Activated naive CD4-positive, alpha-beta T cell treated with anti-CD3 and anti-CD28 coated beads, Interleukin-2, amount 50 U/mL, for 16 hours (primary cell): ENCODE measurements at regions not wholly inside any gene's neighbourhood (a gene's known extent, or its start where the extent isn't known, plus 50 kb on each side); places are given as distances from the start of the nearest gene placed in this dataset.

Source experiments
- DNase-seq: peaks from one replicate; pipeline ENCODE4 v3.0.0-alpha.2; 2020

DNA sequence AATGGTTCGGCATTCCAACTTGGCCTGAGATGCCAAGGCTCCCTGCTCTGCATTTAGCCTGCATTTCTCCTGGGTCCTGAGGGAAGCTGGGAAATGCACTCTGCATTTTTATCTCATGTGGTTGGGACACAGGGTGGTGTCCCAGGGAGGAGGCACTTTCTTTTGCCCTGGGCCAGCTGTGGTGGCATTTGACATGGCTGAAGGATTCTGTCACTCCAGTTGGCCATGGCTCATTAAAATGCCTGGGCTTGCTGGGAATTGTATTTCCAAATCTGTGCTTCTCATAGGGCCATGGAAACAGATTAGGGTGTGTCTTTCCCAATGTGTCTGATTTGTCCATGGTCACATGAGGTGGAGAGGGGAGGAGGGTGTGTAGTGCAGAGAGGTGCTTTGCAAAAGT, 128.3 kb upstream of the RGMA start:
- DNase-seq = no peak

DNA sequence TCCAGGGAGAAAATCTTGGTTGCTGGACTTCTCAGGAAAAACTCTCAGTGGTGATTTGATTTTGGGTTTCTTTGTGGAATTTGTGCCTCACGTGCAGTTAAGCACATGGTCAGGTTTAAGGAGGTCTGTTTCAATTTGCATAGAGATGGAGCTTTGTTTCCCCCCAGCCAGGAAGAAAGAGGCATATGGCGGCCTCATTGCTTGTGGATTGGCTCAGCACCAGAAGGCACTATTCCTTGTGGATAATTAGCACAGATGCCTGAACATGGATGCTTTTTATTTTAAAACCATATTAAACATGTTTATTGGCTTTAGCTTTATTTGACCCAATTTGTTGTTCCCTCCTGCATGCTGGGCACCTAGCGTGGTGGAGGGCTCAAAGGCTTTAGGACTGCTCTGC, 125.1 kb upstream of the RGMA start:
- DNase-seq = no peak

DNA sequence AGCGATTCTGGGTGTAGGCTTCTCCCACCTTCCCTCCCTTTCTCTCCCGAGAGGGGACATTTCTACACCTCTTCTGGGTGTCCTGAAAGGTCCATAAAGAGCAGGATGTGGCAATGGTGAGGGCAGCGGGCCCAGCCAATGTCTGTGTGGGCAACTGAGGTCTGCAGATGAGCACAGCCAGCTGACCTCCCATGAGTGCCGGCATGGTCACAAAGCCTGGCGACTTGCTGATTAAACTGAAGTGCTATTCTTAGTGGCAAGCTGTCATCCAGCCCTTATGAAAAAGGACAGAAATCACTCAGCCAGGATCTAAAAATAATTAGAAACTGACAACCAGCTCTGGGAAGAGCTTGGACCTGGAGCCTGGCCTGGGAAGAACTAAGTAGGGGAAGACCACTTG, 124.3 kb upstream of the RGMA start:
- no peak for DNase-seq

DNA sequence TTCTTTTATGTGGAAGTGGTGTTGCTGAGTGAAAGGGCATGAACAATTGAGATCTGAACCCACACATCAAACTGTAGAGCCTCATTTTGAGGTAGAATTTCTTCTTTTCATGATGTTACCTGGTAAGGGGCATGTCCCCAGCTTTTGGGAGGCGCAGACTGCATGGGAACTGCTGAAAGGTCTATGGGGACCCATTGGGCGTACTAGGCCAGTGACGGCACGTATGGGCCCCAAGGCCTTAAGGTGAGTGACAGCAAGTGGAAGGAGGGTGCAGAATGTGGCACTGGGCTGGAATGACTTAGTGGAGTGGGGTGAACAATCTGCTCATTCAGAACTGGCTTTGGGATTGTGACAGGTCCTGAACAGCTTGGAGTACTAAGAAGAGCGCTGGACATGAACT, 123.6 kb upstream of the RGMA start:
- DNase-seq = no peak

DNA sequence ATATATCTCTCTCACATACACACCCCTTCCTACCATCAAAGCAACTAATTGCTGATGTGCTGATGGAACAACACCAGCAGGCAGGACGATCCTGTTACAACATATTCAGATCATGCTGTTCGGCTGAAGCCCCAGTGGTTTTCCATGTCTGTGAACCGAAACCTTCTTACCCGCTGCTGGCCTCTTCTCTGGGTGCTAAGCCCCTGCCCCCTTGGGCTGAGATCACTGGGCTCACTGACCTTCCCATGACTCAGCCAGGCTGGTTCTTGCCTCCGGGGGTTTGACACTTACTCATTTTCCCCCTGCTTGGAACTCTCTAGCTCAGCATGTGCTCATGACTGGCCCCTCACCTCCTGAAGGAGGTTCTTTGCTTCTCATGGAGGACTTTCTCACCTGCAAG, 122.0 kb upstream of the RGMA start:
- DNase-seq = no peak

DNA sequence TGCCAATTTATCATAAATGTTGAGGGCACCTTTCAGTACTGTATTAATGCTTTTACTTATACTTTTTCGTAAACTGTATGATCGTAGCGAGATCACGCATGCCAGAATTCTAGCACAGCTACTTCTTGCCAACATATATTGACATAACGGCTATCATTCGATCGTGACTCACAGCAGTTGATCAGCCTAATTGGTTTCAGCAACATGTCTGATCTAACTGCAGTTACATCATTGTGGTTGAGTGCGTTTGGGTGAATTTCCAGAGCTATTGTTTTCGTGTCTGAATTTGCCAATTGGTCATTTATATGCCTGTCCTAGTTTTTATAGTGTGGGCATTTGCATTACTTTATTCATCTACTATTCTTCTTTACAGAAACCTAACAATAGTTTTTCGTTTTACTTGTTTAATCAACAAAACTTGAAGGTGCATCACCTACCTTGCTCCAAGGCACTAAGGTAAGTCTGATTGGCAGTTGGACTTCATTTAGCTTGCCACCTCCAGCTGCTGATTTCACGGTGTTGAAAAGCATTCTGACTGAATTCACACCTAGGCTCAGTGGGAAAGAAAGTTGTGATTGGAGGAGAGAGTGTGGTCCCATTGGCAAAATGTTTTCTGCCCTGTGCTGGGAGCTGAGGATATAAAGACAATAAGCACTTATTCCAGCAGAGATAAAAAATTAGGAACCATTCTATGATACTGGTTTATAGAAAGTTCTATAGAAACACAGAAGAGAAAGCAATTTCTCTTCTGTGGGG, 120.9 kb upstream of the RGMA start:
- DNase-seq = no peak

DNA sequence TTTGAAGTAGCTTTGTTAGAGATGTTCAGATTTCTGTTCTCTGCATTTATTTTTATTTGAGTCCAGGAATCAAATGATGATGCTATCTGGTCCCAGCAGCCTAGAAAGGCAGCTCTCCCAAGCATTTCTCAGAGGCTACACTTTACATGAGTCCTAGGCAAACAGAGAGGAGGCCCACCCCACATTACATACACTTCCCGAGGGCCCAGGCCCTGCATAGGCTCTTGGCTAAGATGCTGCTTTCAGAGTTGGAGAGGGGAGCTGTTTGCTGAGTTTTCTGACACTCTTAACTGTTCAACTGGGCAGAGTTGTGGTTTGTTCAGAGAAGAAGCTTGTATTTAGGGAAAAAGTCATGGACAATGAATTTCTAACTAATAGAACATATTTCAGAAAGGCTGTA, 117.9 kb upstream of the RGMA start:
- DNase-seq = no peak

DNA sequence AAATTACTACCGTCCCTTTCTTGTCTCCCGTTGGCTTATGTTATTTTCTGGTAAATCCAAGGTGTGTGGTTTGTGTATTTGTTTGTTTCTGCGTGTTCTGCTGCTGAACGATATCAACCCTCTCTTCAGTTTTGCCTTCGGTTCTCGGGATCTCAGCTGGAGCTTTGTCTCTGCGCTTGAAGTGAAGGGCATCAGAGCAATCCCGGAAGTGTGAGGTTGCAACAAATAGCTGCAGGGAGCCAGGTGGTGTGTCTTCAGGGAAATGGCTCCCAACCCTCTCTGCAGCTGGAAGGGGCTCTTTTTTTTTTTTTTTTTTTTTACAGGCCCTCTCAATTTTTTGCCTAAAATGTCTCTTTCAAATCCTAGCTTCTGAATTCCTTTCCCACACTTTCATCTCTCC, 116.4 kb upstream of the RGMA start:
- no peak for DNase-seq

DNA sequence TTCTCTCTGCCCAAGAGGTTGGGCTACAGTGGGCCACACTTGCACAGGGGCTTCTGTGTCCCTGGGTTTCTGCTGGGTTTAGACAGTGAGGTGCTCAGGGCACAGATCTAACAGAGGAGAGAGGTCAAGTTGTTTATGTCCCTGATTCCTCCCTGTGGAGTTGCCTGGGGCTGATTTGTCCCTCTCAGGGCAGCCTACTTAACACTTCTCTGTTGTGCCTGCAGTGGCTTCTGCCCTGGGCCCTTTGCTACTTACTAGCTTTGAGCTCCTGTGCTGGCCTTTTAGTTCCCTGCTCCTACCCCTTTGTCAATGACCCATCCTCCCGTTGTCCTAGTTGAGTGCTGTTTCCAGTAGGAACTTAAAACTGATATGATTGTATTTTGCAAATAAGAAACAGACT, 114.0 kb upstream of the RGMA start:
- no peak for DNase-seq

DNA sequence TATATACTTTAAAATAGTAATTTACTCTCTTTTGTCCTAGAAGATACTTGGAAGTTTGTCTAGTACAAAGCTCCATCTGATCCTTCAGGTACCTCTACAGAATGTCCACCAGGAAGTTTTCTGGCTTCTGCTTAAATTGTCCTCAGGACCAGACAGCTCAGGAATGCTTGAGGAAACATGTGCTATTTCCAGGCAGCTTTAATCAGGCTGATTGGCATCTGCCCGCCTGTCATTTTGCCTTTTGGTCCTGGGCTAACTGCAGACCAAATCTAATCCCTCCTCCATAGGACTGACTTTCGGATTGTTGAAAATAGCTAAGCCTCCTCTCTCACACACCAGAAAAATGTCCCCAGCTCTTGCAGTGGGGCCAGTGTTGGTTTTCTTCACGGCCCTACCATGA, 113.4 kb upstream of the RGMA start:
- DNase-seq = no peak

DNA sequence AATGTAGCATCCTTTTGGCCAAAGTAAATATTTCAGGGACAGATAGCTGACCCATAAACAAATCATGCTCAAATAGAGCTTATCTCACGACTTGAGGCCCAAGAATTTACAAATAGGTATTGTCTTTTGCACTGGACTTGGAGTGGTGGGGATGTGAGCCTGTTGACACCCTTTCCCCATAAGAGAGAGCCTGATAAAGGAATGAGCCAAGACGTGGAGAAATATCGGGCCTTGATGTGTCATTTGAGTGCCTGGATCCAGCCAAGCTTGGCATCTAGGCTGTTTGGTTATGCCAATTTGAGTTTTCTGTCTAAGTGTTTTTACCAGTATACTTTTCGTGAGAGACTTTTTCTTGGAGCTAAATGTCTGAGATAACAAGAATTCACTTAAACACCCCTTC, 112.9 kb upstream of the RGMA start:
- no peak for DNase-seq

DNA sequence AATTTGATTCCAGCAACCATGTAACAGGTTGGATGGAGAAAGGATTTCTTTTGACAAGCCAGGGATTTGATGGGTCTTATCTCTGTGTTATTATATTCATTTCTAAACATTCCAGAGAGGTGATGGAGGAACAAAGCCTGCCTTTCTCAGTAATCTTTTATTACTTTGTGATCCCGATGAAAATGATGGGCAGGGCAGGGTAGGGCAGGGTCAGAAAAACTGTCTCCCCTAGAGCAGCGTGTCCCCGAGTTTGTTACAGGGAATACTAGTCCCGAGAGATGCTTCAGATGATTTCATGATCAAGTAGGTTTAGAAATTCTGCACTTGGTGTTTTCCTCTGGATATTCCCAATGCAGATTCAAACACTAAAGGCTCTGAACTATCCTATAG, 111.8 kb upstream of the RGMA start:
- DNase-seq = no peak

DNA sequence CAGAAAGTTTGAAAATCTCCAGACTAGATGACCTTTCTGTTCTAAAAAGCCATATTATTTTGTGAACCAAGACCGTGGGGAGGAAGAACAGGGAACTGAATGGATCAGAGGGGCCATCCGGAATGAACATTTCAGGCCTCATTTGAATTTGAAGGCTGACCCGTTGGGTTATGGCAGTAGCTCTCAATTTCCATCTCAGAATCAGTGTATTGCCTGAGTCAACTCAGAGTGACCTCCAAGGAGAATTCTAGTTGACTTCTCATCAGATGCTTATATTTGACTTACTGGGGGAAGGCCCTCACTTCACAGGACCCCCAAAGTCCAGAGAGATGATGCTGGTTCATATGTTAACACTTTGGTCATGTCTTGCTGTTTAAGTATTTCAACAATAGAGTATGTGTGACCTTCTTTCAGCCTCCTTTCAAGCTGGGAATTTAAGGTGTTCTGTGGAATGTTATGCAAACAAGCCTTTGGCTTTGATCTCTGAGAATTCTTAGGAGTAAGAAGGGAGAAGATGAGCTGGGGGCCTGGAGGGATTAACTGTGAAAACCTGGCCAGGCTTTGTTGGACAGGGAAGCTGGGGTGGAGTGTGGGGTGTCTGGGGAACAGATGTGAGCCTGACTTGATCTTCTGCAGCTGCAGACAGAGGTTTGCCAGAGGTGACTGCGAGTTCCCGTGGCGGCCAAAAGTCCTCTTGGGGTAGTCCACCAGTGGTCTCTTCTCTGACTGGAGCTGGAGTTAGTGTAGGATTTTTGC, 111.2 kb upstream of the RGMA start:
- no peak for DNase-seq

DNA sequence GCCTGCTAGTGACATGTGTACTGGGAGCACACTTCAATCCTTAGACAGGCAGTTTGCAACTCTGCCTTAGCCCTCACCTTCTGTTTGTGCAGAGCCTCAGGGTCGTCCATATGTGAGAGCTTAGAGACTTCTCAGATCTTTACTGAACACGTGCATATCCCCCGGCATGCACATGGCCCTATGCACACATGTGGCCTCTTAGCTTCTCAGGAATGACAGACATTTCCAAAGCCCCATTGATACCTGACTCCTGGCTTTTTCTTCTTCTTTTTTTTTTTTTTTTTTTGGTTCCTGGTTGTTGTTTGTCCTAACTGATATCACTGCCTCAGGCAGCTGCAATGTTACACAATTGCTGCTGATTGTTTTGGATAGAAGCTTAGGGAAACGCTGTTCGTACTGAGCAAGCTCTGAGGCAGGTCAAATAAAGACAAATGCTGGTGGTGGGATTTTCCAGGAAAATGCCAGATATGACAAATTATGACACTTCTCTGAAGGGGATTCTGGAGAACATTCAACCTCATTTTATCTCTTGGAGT, 107.2 kb upstream of the RGMA start:
- no peak for DNase-seq

DNA sequence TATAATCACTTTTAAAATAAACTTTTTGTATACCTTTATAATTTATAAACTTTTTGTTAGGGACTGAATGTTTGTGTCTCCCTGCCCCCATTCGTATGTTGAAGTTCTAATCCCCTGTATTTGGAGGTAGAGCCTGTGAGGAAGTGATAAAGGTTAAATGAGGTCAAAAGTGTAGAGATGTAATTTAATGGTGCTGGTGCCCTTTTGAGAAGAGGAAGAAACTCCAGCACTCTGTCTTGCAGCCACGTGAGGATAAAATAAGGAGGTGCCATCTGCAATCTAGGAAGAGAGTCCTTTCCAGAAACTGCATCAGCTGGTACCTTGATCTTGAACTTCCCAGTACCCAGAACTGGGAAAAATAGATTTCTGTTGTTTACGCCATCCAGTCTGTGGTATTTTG, 106.1 kb upstream of the RGMA start:
- no peak for DNase-seq

DNA sequence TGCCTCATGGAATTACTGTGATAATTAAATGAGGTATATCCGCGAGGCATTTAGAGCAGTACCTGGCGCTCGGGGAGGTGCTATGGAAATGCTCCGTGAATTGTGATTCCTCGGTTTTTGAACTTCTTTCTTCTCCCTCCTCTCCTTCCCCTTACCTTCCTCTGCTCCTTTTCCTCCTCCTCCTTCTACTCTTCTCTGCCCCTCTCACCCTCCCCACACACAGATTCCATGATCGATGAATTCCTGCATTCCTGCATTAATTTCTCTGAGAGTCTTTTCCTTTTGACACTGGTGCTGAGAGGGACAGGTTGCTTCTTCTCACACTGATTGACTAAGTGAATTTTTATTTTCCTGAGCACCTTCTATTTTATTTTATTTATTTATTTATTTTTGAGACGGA, 101.2 kb upstream of the RGMA start:
- no peak for DNase-seq

DNA sequence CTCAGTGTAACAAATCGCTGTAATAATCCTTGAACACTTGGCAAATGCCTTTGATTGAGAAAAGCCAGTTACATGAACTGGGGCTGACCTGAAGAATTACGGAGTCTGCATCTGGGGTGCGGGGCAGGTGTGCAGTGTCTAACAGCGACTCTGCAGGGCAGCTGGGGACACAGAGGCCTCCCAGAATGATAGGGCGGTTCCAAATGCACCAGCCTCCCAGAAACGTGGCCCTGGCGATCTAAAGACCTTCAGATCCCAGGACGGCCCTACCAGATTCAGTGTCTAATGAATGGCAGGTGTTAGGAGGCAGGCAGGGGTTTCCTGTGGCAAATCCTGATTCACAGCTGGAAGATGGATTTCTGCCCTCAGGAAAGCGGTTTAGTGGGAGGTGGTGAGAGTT, 100.5 kb upstream of the RGMA start:
- DNase-seq = no peak

DNA sequence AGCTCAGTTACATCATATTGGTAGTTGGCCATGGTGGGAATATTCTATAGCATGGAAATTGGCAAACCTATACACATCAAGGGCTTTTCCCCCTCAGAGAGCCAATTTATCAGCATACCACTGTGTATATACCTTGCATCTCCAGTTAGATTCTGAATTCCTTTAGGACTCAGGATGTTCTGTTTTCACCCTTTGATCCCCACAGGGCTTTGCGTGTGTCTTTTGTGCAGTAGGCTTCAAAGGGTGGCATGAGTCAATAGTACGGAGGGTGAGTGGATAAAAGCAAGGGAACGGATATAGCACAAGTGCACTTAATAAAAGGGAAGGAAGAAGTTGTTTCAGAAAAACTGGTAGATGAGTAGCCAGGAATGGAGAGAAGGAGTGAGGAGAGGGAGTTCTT, 99.2 kb upstream of the RGMA start:
- DNase-seq = no peak

DNA sequence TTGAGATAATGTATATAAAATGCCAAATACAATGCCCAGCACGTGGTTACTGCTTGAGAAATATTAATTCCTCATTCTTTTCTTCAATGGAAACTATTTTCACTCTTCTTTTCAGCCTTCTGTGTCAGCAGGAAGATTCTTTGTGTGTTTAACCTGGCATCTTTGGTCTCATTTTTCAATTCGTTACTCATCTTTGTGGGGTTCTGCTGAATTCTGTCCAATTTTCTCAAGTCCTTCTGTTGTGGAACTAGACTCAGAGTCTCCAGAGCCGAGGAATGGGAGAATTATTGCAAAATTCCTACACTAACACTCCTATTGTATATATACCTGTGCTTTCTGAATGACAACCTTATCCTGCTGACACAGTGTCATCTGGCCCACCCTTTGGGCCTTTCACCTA, 96.8 kb upstream of the RGMA start:
- no peak for DNase-seq

DNA sequence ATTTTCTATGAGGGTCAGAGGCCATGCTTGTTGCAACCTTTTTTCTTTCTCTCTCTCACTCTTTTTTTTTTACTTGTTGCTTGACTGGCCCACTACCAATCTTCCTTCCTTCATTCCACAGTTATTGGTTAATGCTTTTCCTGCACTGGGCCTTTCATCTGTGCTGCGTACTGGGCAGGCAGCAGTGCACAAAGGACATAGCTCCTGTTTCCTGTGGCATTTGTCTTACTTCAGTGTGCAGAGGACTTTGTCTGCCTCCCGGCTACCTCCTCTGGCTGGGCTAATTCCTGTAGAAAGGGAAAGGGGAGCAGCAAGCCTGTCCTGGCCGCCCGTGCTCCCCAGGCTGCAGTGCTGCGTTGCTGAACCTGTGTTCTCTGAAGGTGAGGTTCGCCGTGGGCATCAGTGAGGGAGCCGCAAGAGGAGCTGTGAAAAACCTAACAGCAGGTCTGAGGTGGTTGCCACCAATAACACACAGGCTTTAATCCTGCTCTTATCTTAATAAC, 93.7 kb upstream of the RGMA start:
- DNase-seq = no peak

DNA sequence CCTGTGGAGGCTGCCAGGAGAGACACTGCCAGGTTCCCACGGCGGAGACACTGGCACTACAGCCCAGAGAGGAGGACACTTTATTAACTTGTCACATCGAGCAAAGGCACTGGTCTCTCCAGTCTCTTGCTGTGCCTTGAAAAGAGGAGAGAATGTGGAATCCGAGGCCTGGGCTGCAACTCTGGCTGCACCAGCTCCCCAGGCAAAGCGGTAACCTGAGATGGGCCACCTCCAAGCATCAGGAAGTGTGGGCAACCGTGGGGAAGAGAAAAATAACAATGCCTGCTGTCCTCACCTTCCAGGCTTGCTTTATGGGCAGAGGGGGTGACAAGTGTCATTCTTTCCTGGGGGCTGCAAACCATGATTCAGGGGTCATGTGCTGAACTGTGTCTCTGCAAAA, 91.6 kb upstream of the RGMA start:
- DNase-seq = no peak

DNA sequence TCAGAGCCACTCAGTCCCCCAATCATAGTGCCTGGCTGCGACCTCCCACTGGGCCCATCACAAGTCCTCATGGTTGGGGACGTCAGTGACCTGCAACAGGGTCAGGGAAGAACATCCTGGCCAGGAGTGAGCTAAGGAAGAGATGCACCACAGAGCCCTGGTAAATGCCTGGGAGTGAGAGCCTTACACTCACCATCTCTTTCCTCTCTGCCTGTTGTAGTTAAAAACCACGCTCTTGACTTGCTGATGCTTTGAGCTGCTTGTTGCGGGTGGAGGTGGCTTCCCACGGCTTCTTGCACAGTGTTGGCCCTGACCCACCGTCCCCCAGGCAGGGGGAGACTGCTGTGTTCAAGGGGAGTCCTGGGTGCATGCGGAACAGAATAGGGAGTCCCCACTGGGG, 91.1 kb upstream of the RGMA start:
- no peak for DNase-seq

DNA sequence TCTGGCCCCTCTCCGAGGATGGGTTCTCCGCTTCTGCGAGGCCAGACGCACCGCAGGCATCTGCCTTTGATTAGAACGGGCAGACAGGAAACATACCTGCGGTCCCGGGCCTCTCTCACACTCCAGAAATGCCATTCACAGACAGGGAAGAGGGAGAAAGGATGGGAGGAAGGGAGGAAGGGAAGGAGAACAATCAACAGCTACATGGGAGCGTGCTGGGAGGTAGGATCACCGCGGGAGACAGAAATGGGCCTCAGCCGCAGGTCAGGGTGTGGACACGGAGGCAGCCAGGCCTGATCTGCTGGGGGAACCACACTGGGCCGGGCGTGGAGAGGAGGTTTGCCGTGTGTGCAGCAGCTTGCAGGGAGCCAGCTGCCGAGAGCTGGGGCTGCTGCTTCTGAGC, 90.7 kb upstream of the RGMA start:
- no peak for DNase-seq

DNA sequence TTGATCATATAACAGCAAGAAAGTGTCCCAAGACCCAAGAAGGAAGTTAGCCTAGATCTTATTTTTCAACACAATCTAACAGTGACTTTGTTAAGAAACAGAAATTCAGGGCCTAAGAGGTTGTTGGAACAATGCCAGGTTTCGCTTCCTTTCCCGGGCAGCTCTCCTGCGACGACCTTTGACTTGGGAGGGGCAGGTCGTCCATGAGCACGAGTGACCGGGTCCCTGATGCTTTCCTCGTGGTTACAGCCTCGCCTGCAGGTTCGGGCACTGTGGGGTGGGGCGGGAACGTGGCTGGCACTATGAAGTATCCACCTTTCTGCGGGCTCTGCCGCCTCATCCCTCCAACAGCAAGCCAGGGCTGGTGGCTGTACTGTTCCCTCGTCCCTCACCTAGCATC, 90.1 kb upstream of the RGMA start:
- DNase-seq = no peak

DNA sequence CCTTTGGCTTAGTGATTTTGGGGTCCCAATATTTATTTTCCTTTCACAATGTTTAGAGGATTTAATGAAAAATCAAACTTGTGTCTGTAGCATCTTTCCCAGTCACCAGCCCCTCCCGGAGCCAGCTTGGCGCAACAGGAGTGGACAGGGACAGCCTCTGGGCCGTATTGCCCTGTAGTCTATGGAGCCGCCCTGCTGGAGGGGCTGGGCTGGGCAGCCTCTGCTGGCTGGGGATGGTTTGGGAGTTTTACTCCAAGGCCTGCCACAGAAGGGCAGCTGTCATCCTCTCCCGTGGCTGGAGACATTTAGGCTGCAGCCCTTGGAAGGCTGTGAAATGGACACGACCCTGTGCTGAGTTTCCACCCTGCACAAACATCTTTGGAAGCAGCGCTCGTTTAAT, 89.4 kb upstream of the RGMA start:
- DNase-seq = no peak
